Prostate gland (tissue), 2 donors: ENCODE measurements at regions not wholly inside any gene's neighbourhood (a gene's known extent, or its start where the extent isn't known, plus 50 kb on each side); places are given as distances from the start of the nearest gene placed in this dataset.

Experiments
- DNase-seq: peaks from one replicate; pipeline ENCODE4 v3.0.0-alpha.2; 2019; ENCODE audit warnings: low spot score
- H3K27ac ChIP-seq, 2 donors: fragments of 200-600 bp; sonication (generic); 2 replicates each; pipeline ENCODE4 v1.5.1; 2017 to 2019
- H3K27me3 ChIP-seq: fragments of 200-600 bp; sonication (generic); replicated peaks from 2 replicates; pipeline ENCODE4 v1.5.1; 2019; ENCODE audit not compliant: insufficient read depth
- H3K36me3 ChIP-seq, 2 donors: fragments of 200-600 bp; sonication (generic); 1 replicate in 1 of 2; 2 replicates in 1 of 2; pipeline versions ENCODE4 v1.5.1 to v1.8.1; 2017 to 2019
- H3K4me1 ChIP-seq: fragments of 200-600 bp; sonication (generic); replicated peaks from 2 replicates; pipeline ENCODE4 v1.5.1; 2019
- H3K4me3 ChIP-seq, 2 donors: fragments of 200-600 bp; sonication (generic); 2 replicates each; pipeline ENCODE4 v1.5.1; 2017 to 2019
- H3K9me3 ChIP-seq: fragments of 200-600 bp; sonication (generic); 2 replicates; pipeline ENCODE4 v1.5.1; 2017
- CTCF ChIP-seq, 4 experiments: fragments of 200-600 bp in 2 of 4; fragments of 450-650 bp in 2 of 4; sonication (generic) in 2 of 4; IDR thresholded peaks; 1 replicate in 3 of 4; 2 replicates in 1 of 4; pipeline ENCODE4 v1.5.1; 2016 to 2019; ENCODE audit warnings: antibody characterized with exemption in 4 of 4, mild to moderate bottlenecking in 2 of 4, moderate library complexity in 2 of 4
- POLR2A ChIP-seq: fragments of 450-650 bp; IDR thresholded peaks from one replicate; pipeline ENCODE4 v1.6.1; 2016; ENCODE audit warnings: antibody characterized with exemption, mild to moderate bottlenecking
- POLR2AphosphoS5 ChIP-seq: sonication (generic); formaldehyde crosslinking; IDR thresholded peaks from one replicate; pipeline ENCODE4 v1.6.1; 2017; ENCODE audit warnings: antibody characterized with exemption
- WGBS: methylation state at CpG from one replicate; pipeline ENCODE4 v1.1.5; 2018; 5-methylcytosine and 5-hydroxymethylcytosine counted together
- intact Hi-C: fragments of 100-400 bp; cut with DNase I; formaldehyde crosslinking; loops from one replicate; pipeline ENCODE4 v1.14.2; 2022

- no peaks in the 10 kb centered on the region for H3K4me1 ChIP-seq
- H3K27ac ChIP-seq, result no peak overlapping the region
- no peak for DNase-seq
- TF ChIP-seq CTCF (IDR thresholded peaks at IDR 0.05), result no peak
- no peak for TF ChIP-seq POLR2A
- TF ChIP-seq POLR2AphosphoS5, result no peak
- no peaks in the 10 kb centered on the region for H3K36me3 ChIP-seq
- H3K27me3 ChIP-seq, result no peaks in the 10 kb centered on the region
- H3K9me3 ChIP-seq, result no peaks in the 10 kb centered on the region
- 95% methylated on average over 3 of the region's 3 CpGs for WGBS
- no peak overlapping the region for H3K4me3 ChIP-seq
- intact Hi-C loops, result no loop called here
These were observed 117.5 kb downstream of the TRIB2 start for GRCh38 chr2:12834239-12834638.

GRCh38 chr2:12835733-12836132, 119.0 kb downstream of the TRIB2 start:
- H3K4me3 ChIP-seq, result no peak overlapping the region
- TF ChIP-seq POLR2A (no peak), CTCF (IDR thresholded peaks at IDR 0.05) (no peak), POLR2AphosphoS5 (no peak)
- H3K27ac ChIP-seq, result no peak overlapping the region
- DNase-seq, result no peak
- H3K9me3 ChIP-seq, result no peaks in the 10 kb centered on the region
- WGBS, result 89% methylated on average over 4 of the region's 4 CpGs
- H3K27me3 ChIP-seq, result no peaks in the 10 kb centered on the region
- no peaks in the 10 kb centered on the region for H3K4me1 ChIP-seq
- H3K36me3 ChIP-seq, result no peaks in the 10 kb centered on the region
- intact Hi-C loops, result no loop called here

- Histone ChIP-seq H3K27me3 (no peaks in the 10 kb centered on the region), H3K36me3 (no peaks in the 10 kb centered on the region), H3K4me1 (no peaks in the 10 kb centered on the region), H3K9me3 (no peaks in the 10 kb centered on the region), H3K4me3 (no peak overlapping the region), H3K27ac (no peak overlapping the region)
- WGBS, result 92% methylated on average over 2 of the region's 2 CpGs
- no peak for DNase-seq
- intact Hi-C loops, result no loop called here
- TF ChIP-seq POLR2AphosphoS5, result no peak
- TF ChIP-seq POLR2A, result no peak
- TF ChIP-seq CTCF (IDR thresholded peaks at IDR 0.05), result no peak
These were observed 122.6 kb downstream of the TRIB2 start for GRCh38 chr2:12839339-12839738.

GRCh38 chr2:12841021-12841420, 124.3 kb downstream of the TRIB2 start:
- intact Hi-C loops, result no loop called here
- H3K4me3 ChIP-seq, result no peak overlapping the region
- H3K4me1 ChIP-seq, result no peaks in the 10 kb centered on the region
- TF ChIP-seq POLR2A (no peak), CTCF (IDR thresholded peaks at IDR 0.05) (no peak), POLR2AphosphoS5 (no peak)
- no peaks in the 10 kb centered on the region for H3K9me3 ChIP-seq
- H3K27me3 ChIP-seq, result no peaks in the 10 kb centered on the region
- DNase-seq, result no peak
- no peak overlapping the region for H3K27ac ChIP-seq
- H3K36me3 ChIP-seq, result no peaks in the 10 kb centered on the region
- 84% methylated on average over 5 of the region's 5 CpGs for WGBS

- 64% methylated on average over 4 of the region's 4 CpGs for WGBS
- no peaks in the 10 kb centered on the region for H3K9me3 ChIP-seq
- H3K4me3 ChIP-seq, result no peak overlapping the region
- intact Hi-C loops, result no loop called here
- no peaks in the 10 kb centered on the region for H3K36me3 ChIP-seq
- H3K27me3 ChIP-seq, result no peaks in the 10 kb centered on the region
- TF ChIP-seq CTCF (IDR thresholded peaks at IDR 0.05), result no peak
- TF ChIP-seq POLR2AphosphoS5, result no peak
- DNase-seq, result no peak
- H3K4me1 ChIP-seq, result no peaks in the 10 kb centered on the region
- H3K27ac ChIP-seq, result no peak overlapping the region
These were observed 126.2 kb downstream of the TRIB2 start for GRCh38 chr2:12842917-12843316.
